Central memory CD8-positive, alpha-beta T cell (primary cell): ENCODE measurements at regions not wholly inside any gene's neighbourhood (a gene's known extent, or its start where the extent isn't known, plus 50 kb on each side); places are given as distances from the start of the nearest gene placed in this dataset.

Experiments used
- ATAC-seq: fragments of 150-1000 bp; cut with Tn5 transposase; replicated peaks from 2 replicates; pipeline ENCODE4 v1.10.0; 2022; ENCODE audit warnings: mild to moderate bottlenecking, moderate FRiP score, moderate number of reproducible peaks; ENCODE audit not compliant: poor library complexity, severe bottlenecking; ENCODE audit errors: extremely low read depth
- DNase-seq, 2 donors: peaks; one replicate each; pipeline ENCODE4 v3.0.0; 2021; ENCODE audit warnings: low spot score in 2 of 2
- H3K27ac Mint-ChIP-seq: one replicate; pipeline ENCODE4 v1.8.0; 2022; ENCODE audit warnings: low read depth, mild to moderate bottlenecking, moderate library complexity, mixed read lengths
- H3K27me3 Mint-ChIP-seq: one replicate; pipeline ENCODE4 v1.8.0; 2022; ENCODE audit warnings: mixed read lengths
- H3K36me3 Mint-ChIP-seq: one replicate; pipeline ENCODE4 v1.8.0; 2022; ENCODE audit warnings: mild to moderate bottlenecking, moderate library complexity, mixed read lengths; ENCODE audit not compliant: insufficient read depth
- H3K4me1 Mint-ChIP-seq: one replicate; pipeline ENCODE4 v1.8.0; 2022; ENCODE audit warnings: mixed read lengths
- H3K4me3 Mint-ChIP-seq: one replicate; pipeline ENCODE4 v1.8.0; 2022; ENCODE audit warnings: mild to moderate bottlenecking, moderate library complexity, mixed read lengths
- H3K9me3 Mint-ChIP-seq: one replicate; pipeline ENCODE4 v1.8.0; 2022; ENCODE audit warnings: mixed read lengths

DNA sequence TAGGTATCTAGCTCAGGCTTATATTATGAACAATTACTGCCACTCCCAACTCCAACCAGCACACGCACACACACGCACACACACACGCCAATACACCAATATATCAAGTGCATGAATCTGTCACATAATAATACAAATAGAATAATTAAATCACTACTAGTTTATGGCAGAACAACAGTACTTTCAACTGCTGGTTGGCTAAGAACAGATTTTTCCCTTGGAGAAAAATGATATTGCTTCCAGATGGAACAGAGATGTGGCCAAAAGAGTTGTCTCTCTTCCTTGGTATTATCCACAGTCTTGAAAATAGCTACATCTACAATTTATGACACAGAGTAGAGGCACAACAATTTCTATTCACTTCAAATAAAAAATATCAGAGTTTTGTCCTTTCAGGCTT is 538.3 kb upstream of the FAT3 start:
- peaks cover 6% of the 10 kb centered on the region for H3K9me3 Mint-ChIP-seq
- H3K27me3 Mint-ChIP-seq = no peaks in the 10 kb centered on the region
- no peak overlapping the region for H3K27ac Mint-ChIP-seq
- ATAC-seq = no peak
- H3K4me3 Mint-ChIP-seq = no peak overlapping the region
- H3K4me1 Mint-ChIP-seq = no peaks in the 10 kb centered on the region
- no peaks in the 10 kb centered on the region for H3K36me3 Mint-ChIP-seq
- DNase-seq = no peak

DNA sequence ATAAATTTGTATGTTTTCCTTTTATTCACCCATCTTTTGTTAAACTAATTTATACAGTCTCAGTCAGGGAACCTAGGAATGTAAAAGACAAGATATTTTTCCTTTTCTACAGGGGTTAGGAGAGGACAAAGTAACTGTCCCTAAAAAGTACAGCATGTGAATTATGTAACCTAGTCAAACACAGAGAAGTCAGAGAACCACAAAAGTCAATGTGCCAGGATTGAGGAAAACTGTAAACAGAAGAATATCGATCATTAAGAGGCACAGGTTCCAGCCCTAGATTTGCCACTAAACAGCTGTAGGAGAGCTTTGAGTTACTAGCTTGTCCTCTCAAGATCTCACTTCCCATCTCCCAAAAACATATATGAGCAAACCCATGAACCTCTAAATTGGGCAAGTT is 550.9 kb upstream of the FAT3 start:
- ATAC-seq (no peak), DNase-seq (no peak)
- Mint-ChIP-seq H3K9me3 (peaks cover 41% of the 10 kb centered on the region), H3K4me1 (no peaks in the 10 kb centered on the region), H3K4me3 (no peak overlapping the region), H3K27ac (no peak overlapping the region), H3K36me3 (no peaks in the 10 kb centered on the region), H3K27me3 (no peaks in the 10 kb centered on the region)

DNA sequence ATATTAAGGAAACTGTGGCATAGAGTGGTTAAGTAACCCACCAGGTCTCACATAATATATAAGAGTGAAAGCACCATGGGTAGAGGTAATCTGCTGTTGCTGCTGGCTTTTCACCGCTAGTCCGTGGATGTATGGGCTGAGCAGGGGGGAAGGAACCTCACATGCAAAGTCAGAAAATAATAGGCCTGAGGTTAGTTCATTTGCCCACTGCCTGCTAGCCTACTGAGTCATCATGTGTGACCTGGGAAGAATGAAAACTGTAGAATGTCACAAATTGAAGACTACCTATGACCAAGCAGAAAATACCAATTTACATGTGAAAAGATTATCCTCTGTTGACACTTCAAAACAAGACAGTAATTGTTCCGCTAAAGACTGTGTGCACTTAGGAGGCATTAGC is 560.1 kb upstream of the FAT3 start:
- Mint-ChIP-seq H3K27me3 (no peaks in the 10 kb centered on the region), H3K4me3 (no peak overlapping the region), H3K27ac (no peak overlapping the region), H3K4me1 (no peaks in the 10 kb centered on the region), H3K9me3 (peaks cover 24% of the 10 kb centered on the region), H3K36me3 (peaks cover 2% of the 10 kb centered on the region)
- ATAC-seq (no peak), DNase-seq (no peak)

DNA sequence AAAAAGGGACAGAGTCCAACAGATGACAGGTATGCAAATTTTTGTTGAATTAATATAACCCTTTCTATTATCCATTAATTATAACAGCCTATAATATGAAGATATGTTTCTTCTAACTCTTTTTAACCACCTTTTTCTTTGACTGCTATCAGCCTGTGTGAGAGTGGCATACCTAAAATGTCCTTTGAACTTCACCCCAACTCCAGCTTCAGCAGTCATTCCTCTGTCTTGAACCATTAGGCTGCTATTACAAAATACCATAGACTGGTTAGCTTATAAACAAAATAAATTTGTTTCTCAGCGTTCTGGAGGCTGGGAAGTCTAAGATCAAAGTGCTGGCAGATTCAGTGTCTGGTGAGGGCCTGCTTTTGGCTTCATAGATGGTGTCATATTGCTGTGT is 564.6 kb upstream of the FAT3 start:
- no peak overlapping the region for H3K4me3 Mint-ChIP-seq
- no peak for ATAC-seq
- peaks cover 13% of the 10 kb centered on the region for H3K9me3 Mint-ChIP-seq
- H3K4me1 Mint-ChIP-seq = no peaks in the 10 kb centered on the region
- H3K36me3 Mint-ChIP-seq = no peaks in the 10 kb centered on the region
- no peaks in the 10 kb centered on the region for H3K27me3 Mint-ChIP-seq
- DNase-seq = no peak
- H3K27ac Mint-ChIP-seq = no peak overlapping the region

DNA sequence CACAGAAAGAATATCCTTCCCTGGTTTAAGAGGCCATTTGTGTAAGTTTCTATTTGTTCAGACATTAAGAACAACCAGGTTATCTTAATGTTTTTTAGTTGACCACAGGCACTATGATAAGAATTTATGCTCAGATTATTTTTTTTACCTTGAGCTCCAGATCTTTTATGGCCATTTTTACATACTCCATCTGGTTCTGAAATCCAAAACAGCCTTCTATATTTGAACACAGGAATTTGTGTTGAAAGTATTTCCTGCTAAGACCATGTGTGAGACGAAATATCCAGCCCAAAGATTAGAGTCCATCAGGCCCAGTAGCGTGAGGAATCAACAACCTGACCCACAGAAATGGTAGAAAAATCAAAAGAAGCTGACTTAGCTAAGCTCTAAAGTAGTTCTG is 569.9 kb upstream of the FAT3 start:
- ATAC-seq = no peak
- peaks cover 18% of the 10 kb centered on the region for H3K9me3 Mint-ChIP-seq
- no peak overlapping the region for H3K27ac Mint-ChIP-seq

DNA sequence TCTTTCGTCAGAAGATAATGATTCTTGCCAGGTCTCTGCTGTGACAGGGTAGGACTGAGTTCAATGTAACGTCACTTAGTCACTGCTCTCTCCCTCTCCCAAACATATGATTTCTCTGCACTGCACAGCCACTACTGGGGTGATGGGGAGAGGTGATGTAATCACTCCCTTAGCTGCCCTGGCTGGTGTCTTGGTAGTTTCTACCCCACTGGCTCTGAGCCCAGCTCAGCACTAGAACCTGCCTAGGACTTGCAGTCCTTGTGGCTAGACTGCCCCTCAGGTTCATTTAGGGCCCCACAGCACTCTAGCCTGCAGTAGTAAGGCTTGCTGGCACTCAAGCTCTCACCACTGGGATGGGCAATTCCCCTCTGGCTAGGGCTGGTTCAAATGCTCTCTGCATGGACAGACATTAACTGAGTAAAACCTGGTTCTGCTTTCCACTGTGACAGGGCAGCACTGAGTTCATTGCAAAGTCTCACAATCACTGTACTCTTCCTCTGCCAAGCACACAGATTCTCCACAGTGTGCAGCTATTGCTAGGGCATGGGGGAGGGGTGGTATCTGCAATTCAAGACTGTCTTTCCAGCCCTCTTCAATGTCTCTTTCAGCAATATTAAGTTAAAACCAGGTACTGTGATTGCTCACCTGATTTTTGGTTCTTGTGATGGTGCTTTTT is 571.4 kb upstream of the FAT3 start:
- H3K27me3 Mint-ChIP-seq = no peaks in the 10 kb centered on the region
- no peaks in the 10 kb centered on the region for H3K4me1 Mint-ChIP-seq
- H3K27ac Mint-ChIP-seq = no peak overlapping the region
- ATAC-seq = no peak
- H3K36me3 Mint-ChIP-seq = peaks cover 2% of the 10 kb centered on the region
- H3K4me3 Mint-ChIP-seq = no peak overlapping the region
- H3K9me3 Mint-ChIP-seq = peaks cover 18% of the 10 kb centered on the region
- no peak for DNase-seq

More for the DNA sequence above, 569.9 kb upstream of the FAT3 start:
- Mint-ChIP-seq H3K4me3 (no peak overlapping the region), H3K4me1 (no peaks in the 10 kb centered on the region), H3K36me3 (peaks cover 2% of the 10 kb centered on the region), H3K27me3 (no peaks in the 10 kb centered on the region)
- DNase-seq = no peak

DNA sequence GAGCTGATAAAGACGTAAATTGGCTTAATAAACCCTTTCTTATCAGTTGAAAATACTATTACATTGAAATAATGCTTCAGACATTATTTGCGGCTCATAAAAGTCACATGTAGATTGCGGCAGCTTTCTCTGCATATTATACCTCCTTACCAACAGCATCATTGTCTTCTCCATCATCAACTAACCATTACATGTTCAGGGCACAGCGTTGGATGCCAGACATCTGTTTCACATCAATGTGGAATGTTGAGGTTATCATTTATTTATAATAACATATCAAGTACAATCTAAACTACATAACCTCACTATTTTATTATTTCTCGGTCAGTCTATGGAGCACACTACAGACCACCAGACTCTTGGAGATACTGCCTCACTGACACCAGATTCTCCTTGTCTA is 573.8 kb upstream of the FAT3 start:
- ATAC-seq = no peak
- Mint-ChIP-seq H3K4me1 (no peaks in the 10 kb centered on the region), H3K36me3 (peaks cover 2% of the 10 kb centered on the region), H3K9me3 (peaks cover 17% of the 10 kb centered on the region), H3K27ac (no peak overlapping the region), H3K27me3 (no peaks in the 10 kb centered on the region), H3K4me3 (no peak overlapping the region)
- DNase-seq = no peak

DNA sequence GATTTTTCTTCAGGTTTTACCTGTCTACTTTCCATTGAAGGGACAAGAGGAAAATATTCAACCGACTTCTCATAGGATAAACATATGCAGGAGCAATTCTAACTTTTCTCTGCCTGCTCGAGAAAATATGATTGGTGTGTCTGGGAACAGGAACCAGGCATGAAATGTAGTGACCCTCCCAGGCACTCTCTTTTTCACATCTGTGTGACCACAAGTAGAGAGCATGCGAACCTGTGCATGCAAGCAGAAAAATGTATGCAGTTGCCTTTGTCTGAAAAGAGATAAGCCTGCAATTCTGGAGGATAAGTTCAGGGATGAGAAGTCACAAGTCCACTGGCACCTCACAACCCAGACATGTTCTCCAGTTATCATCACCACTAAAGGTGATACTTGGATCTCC is 583.5 kb upstream of the FAT3 start:
- ATAC-seq = no peak
- Mint-ChIP-seq H3K4me3 (no peak overlapping the region), H3K27me3 (no peaks in the 10 kb centered on the region), H3K4me1 (no peaks in the 10 kb centered on the region), H3K36me3 (no peaks in the 10 kb centered on the region), H3K9me3 (peaks cover 22% of the 10 kb centered on the region), H3K27ac (no peak overlapping the region)
- no peak for DNase-seq

DNA sequence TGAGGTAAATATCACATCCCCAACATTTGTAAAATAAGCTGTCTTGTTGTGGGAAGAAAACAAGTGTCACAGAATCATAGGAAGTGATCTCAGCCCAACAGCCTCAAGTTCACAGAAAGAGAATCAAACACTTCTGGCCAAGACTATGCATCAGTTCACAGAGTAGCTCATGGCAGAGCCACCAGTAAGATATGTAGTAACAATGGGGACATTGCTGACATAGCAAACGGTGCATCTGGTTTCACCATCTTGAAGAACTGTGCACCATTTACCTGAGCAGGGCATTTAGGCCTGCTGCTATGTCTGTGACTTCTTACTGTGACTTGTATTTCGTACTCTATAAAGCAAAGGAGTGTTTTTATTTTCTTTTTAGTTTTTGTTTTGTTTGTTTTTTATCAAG is 585.3 kb upstream of the FAT3 start:
- H3K4me3 Mint-ChIP-seq = no peak overlapping the region
- H3K36me3 Mint-ChIP-seq = no peaks in the 10 kb centered on the region
- peaks cover 15% of the 10 kb centered on the region for H3K9me3 Mint-ChIP-seq
- ATAC-seq (no peak), DNase-seq (no peak)
- H3K4me1 Mint-ChIP-seq = no peaks in the 10 kb centered on the region
- H3K27ac Mint-ChIP-seq = no peak overlapping the region
- H3K27me3 Mint-ChIP-seq = no peaks in the 10 kb centered on the region

DNA sequence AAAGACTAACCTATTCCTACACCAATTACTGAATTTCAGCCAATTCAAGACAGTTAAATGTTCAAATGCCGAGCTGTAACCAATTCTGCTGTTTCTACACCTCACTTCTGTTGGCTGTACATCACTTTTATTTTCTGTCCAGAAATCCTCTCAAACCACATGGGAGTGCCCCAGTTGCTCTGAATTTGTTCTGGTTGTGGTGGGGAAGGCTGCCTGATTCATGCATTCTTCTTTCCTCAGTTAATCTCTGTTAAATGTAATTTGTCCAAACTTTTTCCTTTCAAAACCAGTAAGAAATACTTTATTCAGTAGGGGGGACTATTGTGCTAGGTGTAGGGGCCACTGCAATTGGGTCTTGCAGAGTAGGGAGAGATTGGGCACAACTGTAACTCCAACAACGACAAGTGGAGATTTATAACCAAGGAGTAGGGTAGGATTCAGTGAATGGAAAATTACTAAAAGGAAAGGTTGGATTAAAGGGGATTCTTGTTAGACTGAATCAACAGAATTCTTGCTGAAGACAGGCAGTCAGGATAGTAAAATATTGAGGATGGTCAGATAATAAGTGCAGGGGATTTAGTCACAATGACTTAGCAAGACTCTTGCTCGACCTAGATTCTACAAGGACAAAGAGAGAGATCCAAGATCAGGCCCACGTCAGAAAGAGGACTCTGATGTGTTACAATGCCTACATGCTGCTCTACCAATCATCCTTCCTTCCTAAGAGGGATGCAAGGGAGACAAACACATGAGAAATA is 593.5 kb upstream of the FAT3 start:
- H3K36me3 Mint-ChIP-seq = peaks cover 2% of the 10 kb centered on the region
- no peak overlapping the region for H3K4me3 Mint-ChIP-seq
- ATAC-seq = no peak
- no peak overlapping the region for H3K27ac Mint-ChIP-seq
- peaks cover 13% of the 10 kb centered on the region for H3K9me3 Mint-ChIP-seq
- H3K27me3 Mint-ChIP-seq = no peaks in the 10 kb centered on the region
- DNase-seq = no peak
- no peaks in the 10 kb centered on the region for H3K4me1 Mint-ChIP-seq

DNA sequence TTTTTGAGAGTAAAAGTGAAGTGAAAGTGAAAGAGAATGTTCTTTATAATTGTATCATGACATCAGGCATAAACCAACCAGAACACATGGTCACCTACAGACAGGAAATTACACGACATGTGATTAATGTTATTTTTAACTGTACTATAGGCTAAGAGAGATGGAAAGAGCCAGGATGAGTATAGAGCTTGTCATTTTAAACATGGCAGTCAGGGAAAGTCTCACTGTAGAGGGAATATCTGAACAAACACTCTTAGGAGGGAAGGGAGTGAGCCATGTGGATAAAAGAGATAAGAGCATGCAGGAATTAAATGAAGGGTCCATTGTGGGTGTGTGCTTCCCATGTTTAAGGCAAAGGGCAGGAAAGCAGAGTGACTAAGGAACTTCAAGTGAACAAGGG is 599.1 kb upstream of the FAT3 start:
- ATAC-seq = no peak
- Mint-ChIP-seq H3K27me3 (no peaks in the 10 kb centered on the region), H3K36me3 (no peaks in the 10 kb centered on the region), H3K4me1 (no peaks in the 10 kb centered on the region), H3K9me3 (peaks cover 19% of the 10 kb centered on the region), H3K4me3 (no peak overlapping the region), H3K27ac (no peak overlapping the region)
- no peak for DNase-seq

DNA sequence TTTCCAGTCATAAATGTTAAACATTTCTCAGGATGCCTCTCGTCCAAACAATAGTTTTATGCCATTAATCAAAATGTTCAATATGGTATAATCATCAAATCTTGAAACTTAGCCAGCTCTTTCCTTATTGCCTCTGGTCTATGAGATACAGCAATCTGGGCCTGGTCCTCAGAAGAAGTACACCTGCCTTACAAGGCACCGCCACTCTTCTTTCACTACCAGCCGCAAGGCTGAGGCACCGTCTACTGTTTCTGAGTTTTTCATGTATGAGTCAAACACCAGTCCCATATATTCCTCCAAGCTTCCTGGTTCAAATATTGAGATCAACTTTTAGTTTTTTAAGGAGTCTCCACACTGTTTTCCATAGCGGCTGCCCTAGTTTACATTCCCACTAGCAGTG is 600.6 kb upstream of the FAT3 start:
- no peak overlapping the region for H3K27ac Mint-ChIP-seq
- DNase-seq = no peak
- peaks cover 23% of the 10 kb centered on the region for H3K9me3 Mint-ChIP-seq
- no peaks in the 10 kb centered on the region for H3K36me3 Mint-ChIP-seq
- no peaks in the 10 kb centered on the region for H3K27me3 Mint-ChIP-seq
- H3K4me1 Mint-ChIP-seq = no peaks in the 10 kb centered on the region
- ATAC-seq = no peak
- H3K4me3 Mint-ChIP-seq = no peak overlapping the region

DNA sequence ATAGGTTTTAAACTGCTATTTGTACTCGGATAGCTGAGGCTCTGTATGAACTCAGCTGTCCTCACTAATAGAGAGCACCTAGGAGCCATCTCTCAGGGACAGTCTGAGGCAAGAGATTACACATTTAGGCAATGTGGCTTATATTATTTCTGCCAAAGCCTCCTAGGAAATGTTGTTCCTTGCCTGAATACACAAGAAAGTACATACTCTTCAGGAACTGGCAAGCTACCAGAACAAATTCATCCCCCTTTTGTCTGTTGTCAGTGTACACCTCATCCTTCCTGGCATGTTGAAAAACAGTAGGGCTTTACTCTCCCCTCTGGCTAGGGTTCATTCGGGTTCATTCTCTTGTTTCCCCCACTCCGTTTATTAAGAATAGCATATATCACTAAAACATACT is 615.9 kb upstream of the FAT3 start:
- Mint-ChIP-seq H3K27me3 (no peaks in the 10 kb centered on the region), H3K27ac (no peak overlapping the region), H3K36me3 (no peaks in the 10 kb centered on the region), H3K9me3 (peaks cover 20% of the 10 kb centered on the region), H3K4me3 (no peak overlapping the region), H3K4me1 (no peaks in the 10 kb centered on the region)
- ATAC-seq = no peak
- no peak for DNase-seq
